GM23338 (cell line): ENCODE measurements at regions not wholly inside any gene's neighbourhood (a gene's known extent, or its start where the extent isn't known, plus 50 kb on each side); places are given as distances from the start of the nearest gene placed in this dataset.

ENCODE experiments used
- ATAC-seq: fragments of 200-7000 bp; cut with Tn5 transposase; 3 replicates; pipeline ENCODE4 v1.9.1; 2020
- DNase-seq: peaks from one replicate; pipeline ENCODE4 v3.0.0-alpha.2; 2015; ENCODE audit warnings: low spot score
- H2AFZ ChIP-seq: fragments of 200-600 bp; sonication (generic); 2 replicates; pipeline ENCODE4 v1.8.0; 2016; ENCODE audit warnings: antibody characterized with exemption, mild to moderate bottlenecking, moderate library complexity
- H3F3A ChIP-seq: fragments of 200-600 bp; sonication (generic); replicated peaks from 2 replicates; pipeline ENCODE4 v1.8.0; 2017; ENCODE audit warnings: antibody characterized with exemption, mixed run types, low read depth
- H3K27ac ChIP-seq: fragments of 200-600 bp; sonication (generic); 2 replicates; pipeline ENCODE4 v1.6.1; 2016; ENCODE audit warnings: low read depth
- H3K27me3 ChIP-seq: fragments of 200-600 bp; sonication (generic); 2 replicates; pipeline ENCODE4 v1.8.0; 2016; ENCODE audit warnings: mild to moderate bottlenecking, mixed run types, moderate library complexity; ENCODE audit not compliant: insufficient read depth
- H3K36me3 ChIP-seq: fragments of 200-600 bp; sonication (generic); 2 replicates; pipeline ENCODE4 v1.8.0; 2016; ENCODE audit warnings: mild to moderate bottlenecking; ENCODE audit not compliant: insufficient read depth
- H3K4me1 ChIP-seq: fragments of 200-600 bp; sonication (generic); 2 replicates; pipeline ENCODE4 v1.8.0; 2016; ENCODE audit warnings: mild to moderate bottlenecking, moderate library complexity; ENCODE audit not compliant: insufficient read depth
- H3K4me2 ChIP-seq: fragments of 200-600 bp; sonication (generic); 2 replicates; pipeline ENCODE4 v1.7.1; 2017; ENCODE audit warnings: mixed run types
- H3K4me3 ChIP-seq: fragments of 200-600 bp; sonication (generic); 2 replicates; pipeline ENCODE4 v1.6.1; 2016; ENCODE audit warnings: mixed run types
- H3K79me2 ChIP-seq: fragments of 200-600 bp; sonication (generic); replicated peaks from 2 replicates; pipeline ENCODE4 v1.8.0; 2017; ENCODE audit warnings: mild to moderate bottlenecking; ENCODE audit not compliant: insufficient read depth
- H3K9me2 ChIP-seq: fragments of 200-600 bp; sonication (generic); 2 replicates; pipeline ENCODE4 v1.8.0; 2017; ENCODE audit not compliant: insufficient read depth
- H4K20me1 ChIP-seq: fragments of 200-600 bp; sonication (generic); replicated peaks from 2 replicates; pipeline ENCODE4 v1.8.0; 2017; ENCODE audit warnings: mild to moderate bottlenecking; ENCODE audit not compliant: insufficient read depth
- H3K27ac Mint-ChIP-seq: 2 replicates; pipeline ENCODE4 v1.8.0; 2020; ENCODE audit warnings: inconsistent platforms, mild to moderate bottlenecking, moderate library complexity, mixed read lengths
- H3K27me3 Mint-ChIP-seq: 3 replicates; pipeline ENCODE4 v1.8.0; 2022; ENCODE audit warnings: low read depth, mild to moderate bottlenecking, moderate library complexity, mixed read lengths, inconsistent platforms; ENCODE audit not compliant: insufficient read depth, poor library complexity
- H3K36me3 Mint-ChIP-seq: 3 replicates; pipeline ENCODE4 v1.8.0; 2021; ENCODE audit warnings: low read depth, mild to moderate bottlenecking, inconsistent platforms, moderate library complexity, mixed read lengths
- H3K4me1 Mint-ChIP-seq: 3 replicates; pipeline ENCODE4 v1.8.0; 2020; ENCODE audit warnings: mild to moderate bottlenecking, inconsistent platforms, mixed read lengths
- H3K4me3 Mint-ChIP-seq: 3 replicates; pipeline ENCODE4 v1.8.0; 2021; ENCODE audit warnings: moderate library complexity, mild to moderate bottlenecking, inconsistent platforms, mixed read lengths
- H3K9me3 Mint-ChIP-seq: 3 replicates; pipeline ENCODE4 v1.8.0; 2020; ENCODE audit warnings: moderate library complexity, mild to moderate bottlenecking, inconsistent platforms, mixed read lengths
- CREB1 ChIP-seq: fragments of 250-450 bp; sonication (Bioruptor Pico); IDR thresholded peaks from 2 replicates; pipeline ENCODE4 v1.5.0; 2020; ENCODE audit warnings: low read depth, mild to moderate bottlenecking, moderate library complexity
- ETS1 ChIP-seq: IDR thresholded peaks from 2 replicates; pipeline ENCODE4 v1.6.1; 2016; ENCODE audit warnings: antibody characterized with exemption
- EZH2 ChIP-seq: fragments of 200-600 bp; sonication (generic); IDR thresholded peaks from one replicate; pipeline ENCODE4 v1.8.0; 2017; ENCODE audit warnings: antibody characterized with exemption, mild to moderate bottlenecking, low read depth; ENCODE audit not compliant: unreplicated experiment
- EZH2phosphoT487 ChIP-seq: fragments of 200-600 bp; sonication (generic); IDR thresholded peaks from one replicate; pipeline ENCODE4 v1.8.1; 2018; ENCODE audit warnings: antibody characterized with exemption; ENCODE audit not compliant: unreplicated experiment
- NANOG ChIP-seq: IDR thresholded peaks from 2 replicates; pipeline ENCODE4 v1.6.1; 2016; ENCODE audit warnings: antibody characterized with exemption, borderline replicate concordance
- POLR2AphosphoS5 ChIP-seq: IDR thresholded peaks from 2 replicates; pipeline ENCODE4 v1.6.1; 2016; ENCODE audit warnings: antibody characterized with exemption, low read depth
- STAT1 ChIP-seq: IDR thresholded peaks from one replicate; pipeline ENCODE4 v1.6.1; 2016; ENCODE audit warnings: antibody characterized with exemption; ENCODE audit not compliant: unreplicated experiment
- ZNF114 ChIP-seq: fragments of 250-450 bp; sonication (Bioruptor Pico); IDR thresholded peaks from 2 replicates; pipeline ENCODE4 v1.5.0; 2020; ENCODE audit warnings: mild to moderate bottlenecking, moderate library complexity
- ZNF331 ChIP-seq: fragments of 250-450 bp; sonication (Bioruptor Pico); IDR thresholded peaks from 2 replicates; pipeline ENCODE4 v1.5.0; 2020; ENCODE audit warnings: low read depth, mild to moderate bottlenecking, moderate library complexity
- TF ChIP-seq, protein P1 (sequence below), 2 experiments: fragments of 200-600 bp in 1 of 2; sonication (generic) in 1 of 2; conservative IDR thresholded peaks; 2 replicates each; pipeline versions ENCODE4 v1.5.1 to v1.6.1; 2016 to 2017; ENCODE audit warnings: antibody characterized with exemption in 2 of 2, low read depth in 2 of 2, mild to moderate bottlenecking in 2 of 2, moderate library complexity in 1 of 2

DNA sequence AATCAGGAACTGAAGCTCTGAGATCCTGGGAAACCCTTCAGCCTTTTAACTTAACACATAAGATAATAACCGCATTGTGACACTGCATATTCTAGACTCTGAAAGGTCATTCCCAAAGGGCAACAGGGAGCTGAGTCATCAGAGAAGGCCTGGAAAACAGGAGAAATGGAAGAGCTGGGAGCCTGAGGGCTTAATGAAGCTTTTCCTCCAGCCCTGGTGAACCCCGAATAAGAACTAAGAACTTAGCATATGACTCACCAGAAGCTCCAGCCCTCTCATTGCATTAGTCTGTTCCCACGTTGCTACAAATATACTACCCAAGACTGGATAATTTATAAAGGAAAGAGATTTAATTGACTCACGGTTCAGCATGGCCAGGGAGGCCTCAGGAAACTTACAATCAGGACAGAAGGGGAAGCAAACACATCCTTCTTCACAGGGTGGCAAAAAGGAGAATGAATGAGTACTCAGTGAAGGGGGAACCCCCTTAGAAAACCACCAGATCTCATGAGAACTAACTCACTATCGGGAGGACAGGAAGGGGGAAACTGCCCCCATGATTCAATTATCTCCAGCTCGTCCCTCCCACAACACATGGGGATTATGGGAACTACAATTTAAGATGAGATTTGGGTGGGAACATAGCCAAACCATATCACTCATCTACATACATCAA lies 648.5 kb downstream of the TFAP2A start:
- H3K27me3 Mint-ChIP-seq: peaks cover 4% of the 10 kb centered on the region
- Histone ChIP-seq H3K27me3 (no peaks in the 10 kb centered on the region), H3K4me1 (peaks cover 6% of the 10 kb centered on the region; the same call in 1 of the 2 replicates), H3F3A (no peaks in the 10 kb centered on the region), H3K4me2 (no peak overlapping the region), H3K79me2 (no peaks in the 10 kb centered on the region), H3K4me3 (no peak overlapping the region), H3K36me3 (no peaks in the 10 kb centered on the region), H3K27ac (no peak overlapping the region), H3K9me2 (peaks cover 4% of the 10 kb centered on the region; the same call in 1 of the 2 replicates), H4K20me1 (no peaks in the 10 kb centered on the region), H2AFZ (no peak overlapping the region)
- no peak overlapping the region for H3K4me3 Mint-ChIP-seq
- no peaks in the 10 kb centered on the region for H3K9me3 Mint-ChIP-seq
- no peaks in the 10 kb centered on the region for H3K36me3 Mint-ChIP-seq
- DNase-seq: no peak
- TF ChIP-seq EZH2phosphoT487 (no peak), ETS1 (no peak), CREB1 (CRISPR knock-in tag) (no peak)
- TF ChIP-seq, protein P1, sequence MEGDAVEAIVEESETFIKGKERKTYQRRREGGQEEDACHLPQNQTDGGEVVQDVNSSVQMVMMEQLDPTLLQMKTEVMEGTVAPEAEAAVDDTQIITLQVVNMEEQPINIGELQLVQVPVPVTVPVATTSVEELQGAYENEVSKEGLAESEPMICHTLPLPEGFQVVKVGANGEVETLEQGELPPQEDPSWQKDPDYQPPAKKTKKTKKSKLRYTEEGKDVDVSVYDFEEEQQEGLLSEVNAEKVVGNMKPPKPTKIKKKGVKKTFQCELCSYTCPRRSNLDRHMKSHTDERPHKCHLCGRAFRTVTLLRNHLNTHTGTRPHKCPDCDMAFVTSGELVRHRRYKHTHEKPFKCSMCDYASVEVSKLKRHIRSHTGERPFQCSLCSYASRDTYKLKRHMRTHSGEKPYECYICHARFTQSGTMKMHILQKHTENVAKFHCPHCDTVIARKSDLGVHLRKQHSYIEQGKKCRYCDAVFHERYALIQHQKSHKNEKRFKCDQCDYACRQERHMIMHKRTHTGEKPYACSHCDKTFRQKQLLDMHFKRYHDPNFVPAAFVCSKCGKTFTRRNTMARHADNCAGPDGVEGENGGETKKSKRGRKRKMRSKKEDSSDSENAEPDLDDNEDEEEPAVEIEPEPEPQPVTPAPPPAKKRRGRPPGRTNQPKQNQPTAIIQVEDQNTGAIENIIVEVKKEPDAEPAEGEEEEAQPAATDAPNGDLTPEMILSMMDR (conservative IDR thresholded peaks at IDR 0.05; ENCODE audit: low read depth in 2 of 2): no peak
- H3K27ac Mint-ChIP-seq: no peak overlapping the region
- ATAC-seq: no peak
- peaks cover 8% of the 10 kb centered on the region; the same call in 2 of the 3 replicates for H3K4me1 Mint-ChIP-seq

GRCh38 chr6:9761220-9761619 lies 653.7 kb downstream of the TFAP2A start:
- H3K9me3 Mint-ChIP-seq: no peaks in the 10 kb centered on the region
- H3K27ac Mint-ChIP-seq: no peak overlapping the region
- no peaks in the 10 kb centered on the region for H3K79me2 ChIP-seq
- no peak overlapping the region for H3K4me3 ChIP-seq
- H3K36me3 Mint-ChIP-seq: no peaks in the 10 kb centered on the region
- H3K27me3 Mint-ChIP-seq: no peaks in the 10 kb centered on the region
- no peak overlapping the region for H3K4me2 ChIP-seq
- no peaks in the 10 kb centered on the region for H3K27me3 ChIP-seq
- DNase-seq (no peak), ATAC-seq (no peak)
- H3K4me3 Mint-ChIP-seq: no peak overlapping the region
- H3K9me2 ChIP-seq: 0 out of 2 replicates have a peak, but pooled peaks cover 4% of the 10 kb centered on the region
- no peaks in the 10 kb centered on the region for H3K36me3 ChIP-seq
- H4K20me1 ChIP-seq: no peaks in the 10 kb centered on the region
- no peak overlapping the region for H3K27ac ChIP-seq
- no peak overlapping the region for H2AFZ ChIP-seq
- no peaks in the 10 kb centered on the region for H3F3A ChIP-seq
- peaks cover 6% of the 10 kb centered on the region; the same call in 1 of the 2 replicates for H3K4me1 ChIP-seq
- H3K4me1 Mint-ChIP-seq: peaks cover 8% of the 10 kb centered on the region; the same call in 2 of the 3 replicates
- TF ChIP-seq NANOG (no peak), ZNF331 (CRISPR knock-in tag) (no peak), ZNF114 (CRISPR knock-in tag) (no peak), STAT1 (no peak), EZH2phosphoT487 (no peak), CREB1 (CRISPR knock-in tag) (no peak), ETS1 (no peak), EZH2 (no peak), POLR2AphosphoS5 (no peak)
- TF ChIP-seq, protein P1 (conservative IDR thresholded peaks at IDR 0.05; ENCODE audit: low read depth in 2 of 2): no peak
